PFSK-1 (cell line): ENCODE measurements at regions not wholly inside any gene's neighbourhood (a gene's known extent, or its start where the extent isn't known, plus 50 kb on each side); places are given as distances from the start of the nearest gene placed in this dataset.

Source experiments
- FOXP2 ChIP-seq: optimal IDR thresholded peaks from 2 replicates; pipeline ENCODE3; 2011; ENCODE audit warnings: borderline replicate concordance, control low read depth, inconsistent platforms; ENCODE audit not compliant: insufficient read depth; ENCODE audit errors: extremely low read length, extremely low read depth
- POLR2AphosphoS5 ChIP-seq: IDR thresholded peaks from 2 replicates; pipeline ENCODE4 v1.6.1; 2012; ENCODE audit warnings: low read depth, mild to moderate bottlenecking, control low read depth, low read length, moderate library complexity
- SIN3A ChIP-seq: IDR thresholded peaks from 2 replicates; pipeline ENCODE4 v1.6.1; 2012; ENCODE audit warnings: mild to moderate bottlenecking, low read length, moderate library complexity, borderline replicate concordance; ENCODE audit not compliant: insufficient read depth
- TAF1 ChIP-seq: IDR thresholded peaks from 2 replicates; pipeline ENCODE4 v1.6.1; 2012; ENCODE audit warnings: low read length, control low read depth, borderline replicate concordance; ENCODE audit not compliant: insufficient read depth
- TF ChIP-seq, protein P1 (sequence below), 2 experiments: IDR thresholded peaks; 2 replicates each; pipeline versions ENCODE4 v1.6.1 to v1.8.0; 2011 to 2012; ENCODE audit warnings: low read depth in 2 of 2, low read length in 2 of 2, control low read depth in 1 of 2, inconsistent platforms in 1 of 2, mild to moderate bottlenecking in 1 of 2, moderate library complexity in 1 of 2; ENCODE audit not compliant: insufficient read depth in 1 of 2

DNA sequence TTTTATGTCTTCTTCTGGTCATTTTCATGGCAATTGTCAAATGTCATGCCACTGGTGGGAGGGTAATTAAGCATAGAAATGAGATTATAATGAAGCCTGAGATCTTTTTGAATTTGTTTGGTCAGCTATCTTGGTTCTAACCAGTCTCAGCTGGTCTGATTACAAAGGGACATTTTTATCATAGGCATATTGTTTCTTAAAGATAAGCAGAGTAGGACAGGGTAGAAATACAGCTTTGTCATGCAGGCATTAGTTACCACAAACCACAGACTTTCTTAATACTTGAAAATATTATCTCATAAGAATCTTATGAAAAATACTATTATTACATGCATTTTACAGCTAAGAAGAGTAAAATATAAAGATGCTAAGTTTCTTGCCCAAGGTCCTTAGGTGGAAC is 1761.5 kb downstream of the PCDH9 start:
- TF ChIP-seq TAF1 (no peak), SIN3A (no peak), FOXP2 (no peak), POLR2AphosphoS5 (no peak)

DNA sequence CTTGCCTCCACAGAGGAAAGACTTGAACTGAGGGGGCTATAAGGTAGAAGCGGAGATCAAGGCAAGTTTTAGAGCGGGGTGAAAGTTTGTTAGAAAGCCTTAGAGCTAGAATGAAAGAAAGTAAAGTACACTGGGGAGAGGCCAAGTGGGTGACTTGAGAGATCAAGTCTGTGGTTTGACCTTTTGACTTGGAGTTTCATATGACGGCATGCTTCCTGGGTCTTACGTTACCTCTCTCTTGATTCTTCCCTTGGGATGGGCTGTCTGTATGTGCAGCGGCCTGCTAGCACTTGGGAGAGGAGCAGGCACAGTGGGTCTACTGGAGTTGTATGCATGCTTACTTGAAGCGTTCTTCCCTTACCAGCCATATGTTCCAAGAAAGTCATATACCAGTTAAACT is 1768.5 kb downstream of the PCDH9 start:
- TF ChIP-seq TAF1 (no peak), FOXP2 (no peak), SIN3A (no peak), POLR2AphosphoS5 (no peak)
- TF ChIP-seq, protein P1, sequence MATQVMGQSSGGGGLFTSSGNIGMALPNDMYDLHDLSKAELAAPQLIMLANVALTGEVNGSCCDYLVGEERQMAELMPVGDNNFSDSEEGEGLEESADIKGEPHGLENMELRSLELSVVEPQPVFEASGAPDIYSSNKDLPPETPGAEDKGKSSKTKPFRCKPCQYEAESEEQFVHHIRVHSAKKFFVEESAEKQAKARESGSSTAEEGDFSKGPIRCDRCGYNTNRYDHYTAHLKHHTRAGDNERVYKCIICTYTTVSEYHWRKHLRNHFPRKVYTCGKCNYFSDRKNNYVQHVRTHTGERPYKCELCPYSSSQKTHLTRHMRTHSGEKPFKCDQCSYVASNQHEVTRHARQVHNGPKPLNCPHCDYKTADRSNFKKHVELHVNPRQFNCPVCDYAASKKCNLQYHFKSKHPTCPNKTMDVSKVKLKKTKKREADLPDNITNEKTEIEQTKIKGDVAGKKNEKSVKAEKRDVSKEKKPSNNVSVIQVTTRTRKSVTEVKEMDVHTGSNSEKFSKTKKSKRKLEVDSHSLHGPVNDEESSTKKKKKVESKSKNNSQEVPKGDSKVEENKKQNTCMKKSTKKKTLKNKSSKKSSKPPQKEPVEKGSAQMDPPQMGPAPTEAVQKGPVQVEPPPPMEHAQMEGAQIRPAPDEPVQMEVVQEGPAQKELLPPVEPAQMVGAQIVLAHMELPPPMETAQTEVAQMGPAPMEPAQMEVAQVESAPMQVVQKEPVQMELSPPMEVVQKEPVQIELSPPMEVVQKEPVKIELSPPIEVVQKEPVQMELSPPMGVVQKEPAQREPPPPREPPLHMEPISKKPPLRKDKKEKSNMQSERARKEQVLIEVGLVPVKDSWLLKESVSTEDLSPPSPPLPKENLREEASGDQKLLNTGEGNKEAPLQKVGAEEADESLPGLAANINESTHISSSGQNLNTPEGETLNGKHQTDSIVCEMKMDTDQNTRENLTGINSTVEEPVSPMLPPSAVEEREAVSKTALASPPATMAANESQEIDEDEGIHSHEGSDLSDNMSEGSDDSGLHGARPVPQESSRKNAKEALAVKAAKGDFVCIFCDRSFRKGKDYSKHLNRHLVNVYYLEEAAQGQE (IDR thresholded peaks at IDR 0.05; ENCODE audit: insufficient read depth in 1 of 2, low read depth in 2 of 2, low read length in 2 of 2) = no peak

DNA sequence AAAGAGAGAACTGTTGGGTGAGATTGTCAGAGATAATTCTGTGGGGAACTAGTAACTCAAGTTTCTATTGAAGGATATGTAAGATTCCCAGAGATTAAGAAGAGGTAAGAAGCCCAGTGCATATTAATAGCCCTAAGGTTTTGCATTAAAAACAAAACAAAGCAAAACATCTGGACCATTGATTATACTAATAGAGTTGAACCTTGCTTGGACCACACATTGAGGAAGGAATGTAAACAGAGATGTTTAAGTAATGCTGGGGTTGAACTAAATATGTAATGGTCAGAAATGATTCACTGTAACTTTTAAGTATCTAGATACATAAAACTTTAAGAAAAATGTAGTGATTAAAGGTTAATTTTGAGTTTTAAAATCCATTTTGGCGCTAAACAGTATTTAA is 1770.0 kb downstream of the PCDH9 start:
- TF ChIP-seq FOXP2 (no peak), POLR2AphosphoS5 (no peak), TAF1 (no peak), SIN3A (no peak)
- TF ChIP-seq, protein P1 (IDR thresholded peaks at IDR 0.05; ENCODE audit: insufficient read depth in 1 of 2, low read depth in 2 of 2, low read length in 2 of 2) = no peak

DNA sequence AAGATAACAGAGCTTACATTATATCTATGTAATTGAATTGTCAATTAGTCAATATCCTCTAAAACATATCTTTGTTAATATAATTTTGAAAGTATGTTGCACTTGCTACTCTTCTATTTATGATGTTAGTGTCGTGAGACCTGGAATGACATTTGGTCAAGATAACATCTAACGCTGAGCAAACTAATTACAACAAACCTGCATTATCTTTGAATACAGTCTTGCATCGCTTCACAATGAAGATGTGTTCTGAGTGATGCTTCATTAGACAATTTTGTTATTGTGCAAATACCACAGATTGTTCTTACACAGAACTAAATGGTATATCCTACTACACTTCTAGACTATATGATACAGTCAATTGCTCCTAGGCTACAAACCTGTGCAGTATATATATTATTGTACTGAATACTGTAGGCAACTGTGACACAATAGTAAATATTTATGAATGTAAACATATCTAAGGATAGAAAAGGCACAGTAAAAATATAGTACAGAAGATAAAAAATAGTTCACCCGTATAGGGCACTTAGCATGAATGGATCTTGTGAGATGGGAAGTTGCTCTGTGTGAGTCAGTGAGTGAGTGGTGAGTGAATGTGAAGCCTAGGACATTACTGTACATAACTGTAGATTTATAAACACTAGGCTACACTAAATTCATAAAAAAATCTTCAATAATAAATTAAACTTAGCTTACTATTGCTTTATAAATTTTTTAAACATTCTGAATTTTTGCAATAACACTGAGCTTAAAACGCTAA is 1773.8 kb downstream of the PCDH9 start:
- TF ChIP-seq SIN3A (no peak), POLR2AphosphoS5 (no peak), TAF1 (no peak), FOXP2 (no peak)

DNA sequence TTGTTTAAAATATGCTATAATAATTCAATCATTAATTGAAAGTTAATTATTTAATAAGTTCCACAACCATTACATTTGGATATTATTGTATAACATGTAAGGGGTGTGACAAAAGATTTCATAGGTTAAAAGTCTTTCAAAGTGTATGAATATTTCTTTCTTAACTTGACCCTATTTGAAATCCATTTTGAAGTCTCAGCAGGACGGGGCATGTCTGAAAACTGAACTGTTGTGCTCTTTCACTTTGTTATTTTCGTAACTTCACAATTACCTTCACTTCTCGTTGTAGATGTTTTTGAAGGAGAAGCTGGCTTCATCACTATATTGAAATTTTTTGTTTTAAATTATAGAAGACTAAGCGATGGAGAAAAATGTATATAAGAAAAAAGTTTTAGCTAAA is 1775.7 kb downstream of the PCDH9 start:
- TF ChIP-seq, protein P1 (IDR thresholded peaks at IDR 0.05; ENCODE audit: insufficient read depth in 1 of 2, low read depth in 2 of 2, low read length in 2 of 2) = no peak
- no peak for TF ChIP-seq TAF1
- TF ChIP-seq SIN3A = no peak
- TF ChIP-seq POLR2AphosphoS5 = no peak
- no peak for TF ChIP-seq FOXP2

DNA sequence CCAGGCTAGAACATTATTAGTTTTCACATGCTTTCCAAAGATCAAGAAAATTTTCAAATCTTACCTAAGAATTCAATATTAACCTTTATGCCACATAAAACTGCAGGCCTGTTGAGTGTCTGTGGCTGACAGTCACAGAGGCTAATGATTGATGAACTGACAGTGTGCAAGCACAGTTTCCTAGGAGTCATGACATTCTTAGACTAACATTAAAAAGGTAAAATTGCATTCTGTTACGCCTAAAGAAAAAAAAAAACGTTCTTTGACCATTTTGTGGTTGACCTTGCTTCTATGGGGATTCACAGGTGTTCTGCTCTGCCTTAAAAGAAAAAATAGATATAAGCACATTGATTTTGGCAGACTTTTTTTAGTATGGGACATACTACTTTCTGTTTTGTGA is 1776.2 kb downstream of the PCDH9 start:
- TF ChIP-seq TAF1 (no peak), FOXP2 (no peak), SIN3A (no peak), POLR2AphosphoS5 (no peak)
- TF ChIP-seq, protein P1 (IDR thresholded peaks at IDR 0.05; ENCODE audit: insufficient read depth in 1 of 2, low read depth in 2 of 2, low read length in 2 of 2) = no peak
